ENCODE measurements at regions not wholly inside any gene's neighbourhood (a gene's known extent, or its start where the extent isn't known, plus 50 kb on each side); places are given as distances from the start of the nearest gene placed in this dataset.

DNA sequence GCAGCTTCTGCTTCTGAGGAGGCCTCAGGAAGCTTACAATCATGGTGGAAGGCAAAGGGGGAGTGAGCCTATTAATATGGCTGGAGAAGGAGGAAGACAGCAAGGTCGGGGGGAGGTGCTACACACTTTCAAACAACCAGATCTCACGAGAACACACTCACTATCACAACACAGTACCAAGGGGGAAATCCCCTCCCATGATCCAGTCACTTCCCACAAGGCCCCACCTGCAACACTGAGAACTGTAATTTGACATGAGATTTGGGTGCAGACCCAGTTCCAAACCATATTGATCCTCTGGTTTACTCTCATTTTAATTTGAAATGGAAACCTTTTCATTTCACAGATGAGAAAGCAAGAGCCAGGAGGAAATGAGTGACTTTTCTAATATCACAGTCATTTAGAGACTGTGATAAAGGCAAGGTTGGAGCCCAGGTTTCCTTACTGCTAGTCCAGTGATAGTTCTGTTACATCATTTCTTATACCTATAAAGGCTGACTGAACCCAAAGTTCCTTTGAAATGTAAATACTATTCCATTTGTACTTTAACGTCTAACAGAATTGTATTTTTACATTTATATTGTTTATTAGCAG, 105.8 kb upstream of the GAP43 start:
- no peak overlapping the region for H3K27ac ChIP-seq
- TF ChIP-seq RAD21 (conservative IDR thresholded peaks at IDR 0.05 in 1 of 2, IDR thresholded peaks at IDR 0.05 in 1 of 2) (no peak), KDM5A (IDR thresholded peaks at IDR 0.05) (no peak), ZFP36 (IDR thresholded peaks at IDR 0.05; ENCODE audit: borderline replicate concordance, partially characterized antibody) (no peak), FOSL2 (IDR thresholded peaks at IDR 0.05) (no peak), FOSL2 (CRISPR knock-in tag; IDR thresholded peaks at IDR 0.05) (no peak), JUN (IDR thresholded peaks at IDR 0.05) (no peak), NR3C1 (IDR thresholded peaks at IDR 0.05) (no peak), NPAS2 (CRISPR knock-in tag; IDR thresholded peaks at IDR 0.05; ENCODE audit: borderline replicate concordance) (no peak), MAFK (IDR thresholded peaks at IDR 0.05; ENCODE audit: partially characterized antibody) (no peak), MYC (IDR thresholded peaks at IDR 0.05; ENCODE audit: borderline replicate concordance, low read length) (no peak), MAZ (IDR thresholded peaks at IDR 0.05; ENCODE audit: borderline replicate concordance, low read depth, low read length) (no peak), HOXA7 (CRISPR knock-in tag; IDR thresholded peaks at IDR 0.05) (no peak)
- TF ChIP-seq, protein P1, sequence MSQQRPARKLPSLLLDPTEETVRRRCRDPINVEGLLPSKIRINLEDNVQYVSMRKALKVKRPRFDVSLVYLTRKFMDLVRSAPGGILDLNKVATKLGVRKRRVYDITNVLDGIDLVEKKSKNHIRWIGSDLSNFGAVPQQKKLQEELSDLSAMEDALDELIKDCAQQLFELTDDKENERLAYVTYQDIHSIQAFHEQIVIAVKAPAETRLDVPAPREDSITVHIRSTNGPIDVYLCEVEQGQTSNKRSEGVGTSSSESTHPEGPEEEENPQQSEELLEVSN (IDR thresholded peaks at IDR 0.05; ENCODE audit: borderline replicate concordance, low read depth) = no peak
- TF ChIP-seq, protein P2, sequence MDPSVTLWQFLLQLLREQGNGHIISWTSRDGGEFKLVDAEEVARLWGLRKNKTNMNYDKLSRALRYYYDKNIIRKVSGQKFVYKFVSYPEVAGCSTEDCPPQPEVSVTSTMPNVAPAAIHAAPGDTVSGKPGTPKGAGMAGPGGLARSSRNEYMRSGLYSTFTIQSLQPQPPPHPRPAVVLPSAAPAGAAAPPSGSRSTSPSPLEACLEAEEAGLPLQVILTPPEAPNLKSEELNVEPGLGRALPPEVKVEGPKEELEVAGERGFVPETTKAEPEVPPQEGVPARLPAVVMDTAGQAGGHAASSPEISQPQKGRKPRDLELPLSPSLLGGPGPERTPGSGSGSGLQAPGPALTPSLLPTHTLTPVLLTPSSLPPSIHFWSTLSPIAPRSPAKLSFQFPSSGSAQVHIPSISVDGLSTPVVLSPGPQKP (IDR thresholded peaks at IDR 0.05; ENCODE audit: low read depth, low read length) = no peak

DNA sequence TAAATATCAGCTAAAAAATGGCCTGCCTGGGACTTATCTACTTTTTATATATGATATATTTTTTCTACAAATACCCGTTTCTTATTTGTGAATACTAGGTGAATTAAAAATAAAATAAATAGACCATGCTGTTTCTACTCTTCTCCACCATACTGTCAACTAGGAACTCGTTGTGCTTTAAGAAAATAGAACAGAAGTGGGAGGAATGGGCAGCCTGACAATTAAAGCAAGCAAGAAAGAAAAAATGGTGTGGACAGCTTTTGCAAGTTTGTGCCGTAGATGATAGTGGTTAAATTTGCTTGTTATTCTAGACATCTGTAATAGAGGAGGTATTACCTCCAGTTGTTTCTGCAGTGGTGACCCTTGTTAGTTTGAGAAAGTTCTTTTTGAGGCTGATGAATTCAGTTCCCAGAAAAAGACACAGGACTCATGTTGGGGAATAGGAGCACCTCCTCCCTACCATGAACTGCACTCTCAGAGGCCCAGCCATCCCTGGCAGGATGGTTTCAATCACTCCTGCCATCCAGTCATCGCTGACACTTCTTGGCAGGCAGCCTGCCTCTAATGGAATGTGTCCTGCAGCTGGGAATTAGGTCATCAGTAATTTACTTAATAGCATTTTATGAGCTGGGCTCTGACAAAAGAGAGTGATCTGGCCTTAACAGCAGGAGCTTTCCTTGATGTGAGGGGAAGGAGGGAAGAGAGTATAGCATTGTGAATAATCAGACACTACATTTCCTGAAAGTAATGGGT, 105.0 kb upstream of the GAP43 start:
- Histone ChIP-seq H3K4me1 (no peaks in the 10 kb centered on the region), H3K9me3 (no peaks in the 10 kb centered on the region), H3K4me2 (no peak overlapping the region), H3K4me3 (no peak overlapping the region), H3K27ac (no peak overlapping the region)
- FAIRE-seq = peak; percentile 43
- DNase-seq (ENCODE audit: low read depth in 1 of 2, low spot score in 1 of 2) = peak in 1 of 2 experiments; percentile 14
- POLR2A ChIA-PET = no interaction called here
- TF ChIP-seq MYC (IDR thresholded peaks at IDR 0.05; ENCODE audit: borderline replicate concordance, low read length) (no peak), JUNB (IDR thresholded peaks at IDR 0.05) (no peak), NFE2L2 (conservative IDR thresholded peaks at IDR 0.05; ENCODE audit: low read length) (no peak), CHD4 (IDR thresholded peaks at IDR 0.05; ENCODE audit: borderline replicate concordance) (no peak), MAFK (IDR thresholded peaks at IDR 0.05; ENCODE audit: partially characterized antibody) (no peak), POLR2AphosphoS2 (conservative IDR thresholded peaks at IDR 0.05; ENCODE audit: low read length) (no peak), MAZ (IDR thresholded peaks at IDR 0.05; ENCODE audit: borderline replicate concordance, low read depth, low read length) (no peak), CHD2 (IDR thresholded peaks at IDR 0.05; ENCODE audit: low read length, partially characterized antibody) (no peak), FOXS1 (CRISPR knock-in tag; IDR thresholded peaks at IDR 0.05) (no peak), HMGXB4 (CRISPR knock-in tag; IDR thresholded peaks at IDR 0.05; ENCODE audit: borderline replicate concordance) (no peak), GATA3 (IDR thresholded peaks at IDR 0.05; ENCODE audit: borderline replicate concordance) (no peak), RARB (CRISPR knock-in tag; IDR thresholded peaks at IDR 0.05) (no peak), BCL3 (IDR thresholded peaks at IDR 0.05) (no peak), HOXA7 (CRISPR knock-in tag; IDR thresholded peaks at IDR 0.05) (no peak)
- TF ChIP-seq, protein P3, sequence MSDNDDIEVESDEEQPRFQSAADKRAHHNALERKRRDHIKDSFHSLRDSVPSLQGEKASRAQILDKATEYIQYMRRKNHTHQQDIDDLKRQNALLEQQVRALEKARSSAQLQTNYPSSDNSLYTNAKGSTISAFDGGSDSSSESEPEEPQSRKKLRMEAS (IDR thresholded peaks at IDR 0.05) = no peak
- TF ChIP-seq, protein P2 (IDR thresholded peaks at IDR 0.05; ENCODE audit: low read depth, low read length) = no peak
- TF ChIP-seq, protein P1 (IDR thresholded peaks at IDR 0.05; ENCODE audit: borderline replicate concordance, low read depth) = no peak
- ATAC-seq = no peak
- 40% methylated on average over 4 of the region's 4 CpGs for WGBS (ENCODE audit: missing lambda C conversion rate)
- CTCF ChIA-PET = interaction anchor here (0.7 to 1.5 kb wide), 2 partner anchors 11 to 311 kb away, joined by 3 read pairs; no protein-coding TSS in a partner anchor

More for the DNA sequence above, 105.8 kb upstream of the GAP43 start:
- FAIRE-seq = no peak
- H3K9me3 ChIP-seq = no peaks in the 10 kb centered on the region
- WGBS (ENCODE audit: missing lambda C conversion rate) = 32% methylated on average over 3 of the region's 3 CpGs
- no peak overlapping the region for H3K4me3 ChIP-seq
- ChIA-PET CTCF (no interaction called here), POLR2A (no interaction called here)
- no peak for ATAC-seq
- H3K4me1 ChIP-seq = no peaks in the 10 kb centered on the region
- H3K4me2 ChIP-seq = no peak overlapping the region
- no peak for DNase-seq (ENCODE audit: low read depth in 1 of 2, low spot score in 1 of 2)

All from A549 (cell line).